GM23248 (cell line): ENCODE measurements at regions not wholly inside any gene's neighbourhood (a gene's known extent, or its start where the extent isn't known, plus 50 kb on each side); places are given as distances from the start of the nearest gene placed in this dataset.

Experiments used
- EZH2 ChIP-seq: fragments of 200-600 bp; sonication (generic); IDR thresholded peaks from 2 replicates; pipeline ENCODE4 v1.6.1; 2018; ENCODE audit warnings: antibody characterized with exemption, mild to moderate bottlenecking; ENCODE audit not compliant: insufficient read depth, poor library complexity, severe bottlenecking
- EZH2phosphoT487 ChIP-seq: fragments of 200-600 bp; sonication (generic); IDR thresholded peaks from 2 replicates; pipeline ENCODE4 v1.6.1; 2018; ENCODE audit warnings: antibody characterized with exemption, moderate library complexity, mild to moderate bottlenecking, low read depth; ENCODE audit not compliant: insufficient read depth

DNA sequence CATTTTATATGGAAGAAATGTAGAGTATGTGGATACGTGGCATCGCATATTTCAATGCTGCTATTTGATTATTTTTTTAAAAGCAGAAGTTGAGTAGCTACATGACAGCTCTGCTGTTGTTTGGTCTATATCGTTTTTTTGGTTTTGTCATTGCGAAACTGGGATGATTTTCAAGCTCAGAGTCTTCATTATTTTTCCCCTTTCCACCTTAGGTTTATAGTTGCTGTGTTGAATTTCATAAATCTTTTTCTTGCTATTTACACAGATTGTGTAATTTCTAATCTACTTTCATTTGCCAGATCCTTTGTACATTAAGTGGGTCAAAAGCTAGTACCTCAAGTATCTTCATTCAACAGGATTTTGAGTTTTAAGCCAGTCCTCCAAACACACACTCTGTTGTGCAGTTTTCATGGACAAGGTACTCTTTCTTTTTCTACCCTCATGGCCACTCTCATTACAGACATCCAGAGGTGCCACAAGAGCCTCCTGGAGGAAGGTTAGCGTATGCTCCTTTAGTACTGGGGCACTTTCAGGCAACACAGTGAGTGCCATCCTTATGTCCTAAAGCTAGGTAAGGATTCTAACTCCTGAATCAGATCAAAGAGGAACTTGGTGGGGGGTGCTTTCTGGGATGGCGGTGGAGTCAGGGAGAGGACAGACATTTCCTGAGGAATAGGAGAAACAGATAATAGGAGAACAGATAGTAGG, 123.2 kb downstream of the FHIP1A start:
- no peak for TF ChIP-seq EZH2
- no peak for TF ChIP-seq EZH2phosphoT487
